GM18505 (cell line): ENCODE measurements at regions not wholly inside any gene's neighbourhood (a gene's known extent, or its start where the extent isn't known, plus 50 kb on each side); places are given as distances from the start of the nearest gene placed in this dataset.

Experiments
- ATAC-seq: cut with Tn5 transposase; IDR thresholded peaks from one replicate; pipeline ENCODE4 v1.9.1; 2021; ENCODE audit not compliant: unreplicated experiment
- POLR2A ChIP-seq: IDR thresholded peaks from 4 replicates; pipeline ENCODE4 v1.6.1; 2011; ENCODE audit warnings: borderline replicate concordance; ENCODE audit not compliant: insufficient read depth, insufficient read length; ENCODE audit errors: extremely low read depth

GRCh38 chr11:43545610-43546009 is 134.9 kb upstream of the HSD17B12 start:
- no peak for ATAC-seq
- no peak for TF ChIP-seq POLR2A

- ATAC-seq: no peak
- no peak for TF ChIP-seq POLR2A
Observed at GRCh38 chr11:43546561-43547429, 133.7 kb upstream of the HSD17B12 start.

DNA sequence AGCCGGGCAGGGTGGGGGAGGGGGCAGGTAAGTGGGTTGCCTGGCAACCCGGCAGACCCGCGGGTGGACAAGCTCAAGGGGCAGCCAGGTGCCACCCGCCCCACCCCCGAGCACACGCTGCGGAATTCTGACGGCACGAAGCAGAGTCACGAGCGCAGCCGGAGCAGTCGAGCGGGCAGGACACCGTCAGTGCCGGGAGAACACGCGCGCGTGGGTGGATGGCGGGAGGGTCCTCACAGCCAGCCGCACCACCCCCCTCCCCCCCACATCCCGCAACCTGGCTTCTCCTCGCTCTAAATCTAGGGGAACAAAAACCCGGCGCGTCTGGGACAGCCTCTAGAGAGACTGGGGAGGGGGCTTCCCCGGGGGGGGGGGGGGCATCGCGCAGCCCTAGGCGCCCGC is 133.1 kb upstream of the HSD17B12 start:
- ATAC-seq: no peak
- TF ChIP-seq POLR2A: no peak

GRCh38 chr11:43547889-43548381 is 132.6 kb upstream of the HSD17B12 start:
- no peak for TF ChIP-seq POLR2A
- no peak for ATAC-seq

- TF ChIP-seq POLR2A: no peak
- ATAC-seq: no peak
Observed at GRCh38 chr11:43548916-43549315, 131.6 kb upstream of the HSD17B12 start.

DNA sequence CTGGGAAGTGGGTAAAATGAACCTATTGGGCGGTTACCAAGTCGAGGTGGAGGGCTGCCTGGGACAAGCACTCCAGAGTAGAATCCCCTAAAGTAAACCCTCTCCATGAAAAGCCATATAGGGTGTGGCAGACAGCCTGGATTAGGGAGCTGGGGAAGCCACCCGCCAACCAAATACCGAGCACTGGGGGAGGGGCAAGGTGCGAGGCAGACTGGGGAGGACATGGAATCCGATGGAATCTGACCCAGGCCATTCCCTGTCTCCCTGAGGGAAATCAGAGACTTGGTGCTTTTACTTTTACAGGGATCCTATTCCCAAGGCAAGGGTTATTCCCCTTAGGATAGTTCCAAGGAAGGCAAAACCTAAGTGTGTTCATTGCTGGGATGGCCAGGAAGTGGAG is 130.9 kb upstream of the HSD17B12 start:
- TF ChIP-seq POLR2A: no peak

GRCh38 chr11:43550714-43551113 is 129.8 kb upstream of the HSD17B12 start:
- no peak for ATAC-seq
- TF ChIP-seq POLR2A: no peak

More for the DNA sequence above, 130.9 kb upstream of the HSD17B12 start:
- no peak for ATAC-seq

- no peak for ATAC-seq
- no peak for TF ChIP-seq POLR2A
Observed at GRCh38 chr11:43554148-43554473, 126.4 kb upstream of the HSD17B12 start.

- ATAC-seq: no peak
- TF ChIP-seq POLR2A: no peak
Observed at GRCh38 chr11:43555186-43555585, 125.4 kb upstream of the HSD17B12 start.

GRCh38 chr11:43555816-43556611 is 124.5 kb upstream of the HSD17B12 start:
- no peak for TF ChIP-seq POLR2A
- no peak for ATAC-seq

DNA sequence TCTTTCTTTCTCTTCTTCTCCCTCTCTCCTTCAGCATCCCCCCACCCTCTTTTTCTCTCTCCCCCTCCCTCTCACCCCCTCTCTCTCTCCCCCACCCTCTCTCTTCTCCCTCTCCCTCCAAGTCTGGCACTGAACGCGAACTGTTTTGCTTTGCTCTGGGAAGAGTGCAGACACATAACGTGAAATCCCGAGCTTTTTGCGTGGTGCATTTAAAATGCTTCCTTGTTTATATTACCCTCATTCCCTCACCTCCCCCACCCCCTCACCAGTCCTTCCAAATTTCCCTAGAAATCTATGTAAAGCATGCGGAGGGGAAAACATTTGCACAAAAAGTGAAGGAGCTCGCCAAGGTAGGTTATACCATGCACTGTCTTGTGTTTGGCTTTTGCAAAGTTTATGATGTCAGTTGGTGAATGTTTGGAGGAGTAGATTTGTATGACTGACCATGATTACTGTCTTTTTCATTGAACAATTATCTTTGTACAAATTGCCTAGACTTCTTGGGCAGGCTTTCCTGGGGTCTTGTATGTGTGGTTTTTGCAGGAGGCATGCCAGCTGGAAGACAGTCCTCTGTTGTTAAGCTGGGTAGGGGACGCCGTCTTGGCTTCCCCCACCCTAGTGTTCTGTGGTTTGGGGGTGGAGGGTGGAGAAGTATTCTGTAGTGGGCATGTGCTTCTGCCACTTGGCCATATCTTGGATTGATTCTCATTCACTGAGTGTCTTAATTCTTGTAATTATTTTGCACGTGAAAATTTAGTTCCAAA is 123.7 kb upstream of the HSD17B12 start:
- no peak for ATAC-seq
- TF ChIP-seq POLR2A: no peak

GRCh38 chr11:43557553-43558110 is 122.9 kb upstream of the HSD17B12 start:
- ATAC-seq: no peak
- no peak for TF ChIP-seq POLR2A

GRCh38 chr11:43558146-43558545 is 122.4 kb upstream of the HSD17B12 start:
- ATAC-seq: no peak
- no peak for TF ChIP-seq POLR2A

DNA sequence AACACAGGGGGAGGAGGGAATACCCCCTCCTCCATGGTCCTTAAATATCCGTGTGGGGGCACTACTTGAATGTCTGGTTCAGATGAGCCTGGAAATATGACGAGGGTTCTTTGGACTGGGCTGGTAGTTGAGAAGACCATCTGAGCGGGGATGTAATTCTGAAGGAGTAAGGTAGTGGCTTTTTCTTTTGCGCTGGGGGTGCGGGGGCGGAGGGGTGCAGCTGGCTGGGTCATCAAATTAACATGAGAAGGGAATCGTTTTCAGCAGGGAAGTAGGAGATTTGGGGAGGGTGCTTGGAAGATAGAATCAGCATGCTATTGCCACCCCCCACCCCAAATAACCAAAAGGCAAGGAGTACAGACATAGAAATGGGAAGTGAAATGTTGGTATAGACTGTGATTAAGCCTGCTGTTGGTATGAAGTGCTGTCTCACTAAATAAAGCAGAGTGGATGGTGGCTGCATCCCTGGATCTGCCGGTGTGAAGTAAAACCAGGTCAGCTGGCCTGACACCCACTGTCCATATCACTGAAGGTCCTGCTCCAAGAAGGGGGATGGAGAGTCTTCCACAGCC is 121.9 kb upstream of the HSD17B12 start:
- TF ChIP-seq POLR2A: no peak
- no peak for ATAC-seq
